Prostate gland (tissue), 2 donors: ENCODE measurements at regions not wholly inside any gene's neighbourhood (a gene's known extent, or its start where the extent isn't known, plus 50 kb on each side); places are given as distances from the start of the nearest gene placed in this dataset.

ENCODE experiments used
- POLR2A ChIP-seq: fragments of 450-650 bp; IDR thresholded peaks from one replicate; pipeline ENCODE4 v1.6.1; 2016; ENCODE audit warnings: antibody characterized with exemption, mild to moderate bottlenecking
- TF ChIP-seq, protein P1 (sequence below), 4 experiments: fragments of 200-600 bp in 2 of 4; fragments of 450-650 bp in 2 of 4; sonication (generic) in 2 of 4; IDR thresholded peaks; 1 replicate in 3 of 4; 2 replicates in 1 of 4; pipeline ENCODE4 v1.5.1; 2016 to 2019; ENCODE audit warnings: antibody characterized with exemption in 4 of 4, mild to moderate bottlenecking in 2 of 4, moderate library complexity in 2 of 4

DNA sequence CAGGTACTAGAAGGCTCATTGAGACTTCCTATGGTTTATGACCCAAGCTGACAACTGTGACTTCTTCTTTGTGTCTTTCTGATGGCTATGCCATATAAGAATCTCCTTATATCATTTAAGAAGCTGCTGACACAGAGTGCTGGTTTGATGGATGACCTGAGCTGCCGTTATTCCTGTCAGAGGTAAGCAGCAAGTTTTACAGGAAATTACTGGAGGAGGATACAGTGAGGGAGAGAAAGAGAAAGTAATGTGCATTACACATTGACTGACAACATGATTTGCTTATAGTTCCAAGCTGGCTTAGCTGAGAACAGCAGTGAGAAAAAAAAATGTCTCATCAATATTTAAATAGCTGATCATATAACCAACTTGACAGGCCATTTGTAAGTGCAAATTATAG is 981.4 kb downstream of the FSCB start:
- TF ChIP-seq, protein P1, sequence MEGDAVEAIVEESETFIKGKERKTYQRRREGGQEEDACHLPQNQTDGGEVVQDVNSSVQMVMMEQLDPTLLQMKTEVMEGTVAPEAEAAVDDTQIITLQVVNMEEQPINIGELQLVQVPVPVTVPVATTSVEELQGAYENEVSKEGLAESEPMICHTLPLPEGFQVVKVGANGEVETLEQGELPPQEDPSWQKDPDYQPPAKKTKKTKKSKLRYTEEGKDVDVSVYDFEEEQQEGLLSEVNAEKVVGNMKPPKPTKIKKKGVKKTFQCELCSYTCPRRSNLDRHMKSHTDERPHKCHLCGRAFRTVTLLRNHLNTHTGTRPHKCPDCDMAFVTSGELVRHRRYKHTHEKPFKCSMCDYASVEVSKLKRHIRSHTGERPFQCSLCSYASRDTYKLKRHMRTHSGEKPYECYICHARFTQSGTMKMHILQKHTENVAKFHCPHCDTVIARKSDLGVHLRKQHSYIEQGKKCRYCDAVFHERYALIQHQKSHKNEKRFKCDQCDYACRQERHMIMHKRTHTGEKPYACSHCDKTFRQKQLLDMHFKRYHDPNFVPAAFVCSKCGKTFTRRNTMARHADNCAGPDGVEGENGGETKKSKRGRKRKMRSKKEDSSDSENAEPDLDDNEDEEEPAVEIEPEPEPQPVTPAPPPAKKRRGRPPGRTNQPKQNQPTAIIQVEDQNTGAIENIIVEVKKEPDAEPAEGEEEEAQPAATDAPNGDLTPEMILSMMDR (IDR thresholded peaks at IDR 0.05), result no peak
- TF ChIP-seq POLR2A, result no peak
